Right atrium auricular region (tissue), 2 donors: ENCODE measurements at regions not wholly inside any gene's neighbourhood (a gene's known extent, or its start where the extent isn't known, plus 50 kb on each side); places are given as distances from the start of the nearest gene placed in this dataset.

Experiments used
- DNase-seq: peaks from one replicate; pipeline ENCODE4 v3.0.0-alpha.2; 2019; ENCODE audit warnings: low spot score
- H3K27ac ChIP-seq, 2 donors: fragments of 200-600 bp; sonication (generic); 1 replicate in 1 of 2; 2 replicates in 1 of 2; pipeline ENCODE4 v1.5.1; 2016 to 2019
- H3K27me3 ChIP-seq, 2 donors: fragments of 200-600 bp; sonication (generic); one replicate each; pipeline versions ENCODE4 v1.5.1 to v1.6.0; 2017 to 2019
- H3K36me3 ChIP-seq: fragments of 200-600 bp; sonication (generic); one replicate; pipeline ENCODE4 v1.5.1; 2016
- H3K4me1 ChIP-seq, 2 donors: fragments of 200-600 bp; sonication (generic); one replicate each; pipeline versions ENCODE4 v1.5.1 to v1.6.0; 2017 to 2019
- H3K4me3 ChIP-seq, 2 donors: fragments of 200-600 bp; sonication (generic); 1 replicate in 1 of 2; 2 replicates in 1 of 2; pipeline ENCODE4 v1.5.1; 2017 to 2019; ENCODE audit warnings: mild to moderate bottlenecking in 1 of 2, moderate library complexity in 1 of 2
- H3K9me3 ChIP-seq, 2 donors: fragments of 200-600 bp; sonication (generic); one replicate each; pipeline ENCODE4 v1.5.1; 2019
- TF ChIP-seq, protein P1 (sequence below), 2 donors: fragments of 200-600 bp; sonication (generic); IDR thresholded peaks; one replicate each; pipeline ENCODE4 v1.5.1; 2019; ENCODE audit warnings: antibody characterized with exemption in 2 of 2

DNA sequence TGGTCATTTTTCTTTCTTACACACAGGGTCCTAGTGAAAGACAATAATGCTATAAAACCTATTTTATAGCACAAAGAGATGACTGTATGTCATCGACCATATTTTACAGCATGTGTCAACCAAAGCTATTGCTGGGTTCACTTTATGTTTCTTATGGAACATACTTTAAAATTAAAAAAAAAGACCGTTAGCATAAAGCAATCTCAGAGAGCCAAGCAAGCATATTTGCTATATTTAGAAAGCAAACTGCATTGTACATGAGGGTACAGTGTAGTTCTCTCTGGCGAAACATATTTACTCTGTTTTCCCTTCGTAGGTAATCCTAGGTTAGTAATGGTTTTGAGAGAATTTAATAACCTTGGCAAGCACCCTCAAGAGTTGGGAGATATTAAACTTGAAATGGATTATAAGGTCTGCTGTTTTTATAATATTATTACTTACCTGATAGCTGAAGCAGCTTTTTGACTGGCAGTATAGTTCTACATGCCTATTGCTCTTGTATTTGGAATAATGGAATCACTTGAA lies 244.2 kb upstream of the POM121L12 start:
- Histone ChIP-seq H3K4me3 (no peak overlapping the region), H3K4me1 (no peaks in the 10 kb centered on the region), H3K36me3 (no peaks in the 10 kb centered on the region), H3K27ac (no peak overlapping the region), H3K27me3 (no peaks in the 10 kb centered on the region), H3K9me3 (no peaks in the 10 kb centered on the region)
- no peak for DNase-seq
- TF ChIP-seq, protein P1, sequence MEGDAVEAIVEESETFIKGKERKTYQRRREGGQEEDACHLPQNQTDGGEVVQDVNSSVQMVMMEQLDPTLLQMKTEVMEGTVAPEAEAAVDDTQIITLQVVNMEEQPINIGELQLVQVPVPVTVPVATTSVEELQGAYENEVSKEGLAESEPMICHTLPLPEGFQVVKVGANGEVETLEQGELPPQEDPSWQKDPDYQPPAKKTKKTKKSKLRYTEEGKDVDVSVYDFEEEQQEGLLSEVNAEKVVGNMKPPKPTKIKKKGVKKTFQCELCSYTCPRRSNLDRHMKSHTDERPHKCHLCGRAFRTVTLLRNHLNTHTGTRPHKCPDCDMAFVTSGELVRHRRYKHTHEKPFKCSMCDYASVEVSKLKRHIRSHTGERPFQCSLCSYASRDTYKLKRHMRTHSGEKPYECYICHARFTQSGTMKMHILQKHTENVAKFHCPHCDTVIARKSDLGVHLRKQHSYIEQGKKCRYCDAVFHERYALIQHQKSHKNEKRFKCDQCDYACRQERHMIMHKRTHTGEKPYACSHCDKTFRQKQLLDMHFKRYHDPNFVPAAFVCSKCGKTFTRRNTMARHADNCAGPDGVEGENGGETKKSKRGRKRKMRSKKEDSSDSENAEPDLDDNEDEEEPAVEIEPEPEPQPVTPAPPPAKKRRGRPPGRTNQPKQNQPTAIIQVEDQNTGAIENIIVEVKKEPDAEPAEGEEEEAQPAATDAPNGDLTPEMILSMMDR (IDR thresholded peaks at IDR 0.05) = no peak

DNA sequence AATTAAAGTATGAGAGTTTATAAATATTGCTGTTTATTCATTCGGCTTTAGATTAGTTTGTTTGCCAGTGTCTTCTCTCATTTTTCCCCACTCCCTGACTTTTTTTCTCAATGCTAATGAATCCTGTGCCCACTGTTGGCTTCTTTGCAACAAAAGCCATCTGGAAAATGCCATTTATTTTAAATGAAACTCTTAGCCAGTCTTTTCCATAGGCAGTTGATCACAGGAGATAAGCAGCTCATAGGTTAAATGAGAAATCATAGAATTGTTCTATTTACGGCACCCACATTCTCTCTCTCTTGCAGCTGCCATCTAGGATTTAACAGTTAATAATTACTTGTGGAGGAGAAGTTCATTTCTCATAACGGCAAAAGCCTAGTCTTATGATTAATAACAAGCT lies 249.3 kb upstream of the POM121L12 start:
- TF ChIP-seq, protein P1 (IDR thresholded peaks at IDR 0.05) = no peak
- Histone ChIP-seq H3K9me3 (no peaks in the 10 kb centered on the region), H3K27me3 (no peaks in the 10 kb centered on the region), H3K4me1 (no peaks in the 10 kb centered on the region), H3K4me3 (no peak overlapping the region), H3K27ac (no peak overlapping the region), H3K36me3 (no peaks in the 10 kb centered on the region)
- no peak for DNase-seq

DNA sequence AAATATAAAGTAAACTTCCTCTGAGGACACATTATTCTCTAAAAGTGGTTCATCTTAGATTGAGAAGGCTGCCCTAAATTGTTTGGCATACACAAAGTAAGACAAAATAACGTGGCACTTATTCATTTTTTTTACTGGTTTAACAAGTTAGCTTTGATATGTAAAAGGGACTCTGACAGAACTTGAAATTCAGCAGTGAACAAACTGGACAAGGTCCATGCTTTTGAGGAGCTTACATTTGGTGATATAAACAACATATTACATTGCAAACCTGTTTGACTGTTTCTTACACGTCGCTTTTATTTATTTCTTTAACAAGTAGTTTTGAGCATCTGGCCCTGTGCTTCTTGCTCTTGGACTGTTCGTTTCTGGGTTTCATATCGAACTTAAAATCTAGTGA lies 253.1 kb upstream of the POM121L12 start:
- no peak for DNase-seq
- TF ChIP-seq, protein P1 (IDR thresholded peaks at IDR 0.05) = no peak
- Histone ChIP-seq H3K4me1 (no peaks in the 10 kb centered on the region), H3K36me3 (no peaks in the 10 kb centered on the region), H3K4me3 (no peak overlapping the region), H3K27me3 (no peaks in the 10 kb centered on the region), H3K27ac (no peak overlapping the region), H3K9me3 (peaks cover 0 to 14% of the 10 kb centered on the region in 2 donors)

DNA sequence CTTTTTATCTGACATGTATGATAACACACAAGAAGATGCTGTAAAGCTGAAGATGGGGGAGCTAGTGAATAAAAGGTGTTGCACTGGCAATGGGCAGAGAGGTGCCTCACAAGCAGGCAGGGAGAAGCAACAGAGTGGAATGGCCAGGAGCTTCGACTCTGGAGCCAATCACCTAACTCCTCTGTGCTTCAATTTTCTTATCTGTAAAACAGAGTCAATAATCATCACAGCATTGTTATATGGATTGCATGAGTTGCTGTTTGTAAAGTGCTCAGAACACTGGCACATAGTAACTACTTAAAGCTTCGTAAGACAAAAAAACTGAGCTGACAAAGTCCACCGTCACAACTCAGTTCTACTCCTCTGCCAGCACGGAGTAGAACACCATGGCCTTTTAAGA lies 254.2 kb upstream of the POM121L12 start:
- no peak for DNase-seq
- Histone ChIP-seq H3K4me3 (no peak overlapping the region), H3K36me3 (no peaks in the 10 kb centered on the region), H3K27me3 (no peaks in the 10 kb centered on the region), H3K4me1 (no peaks in the 10 kb centered on the region), H3K9me3 (peaks cover 0 to 14% of the 10 kb centered on the region in 2 donors), H3K27ac (no peak overlapping the region)
- TF ChIP-seq, protein P1 (IDR thresholded peaks at IDR 0.05) = no peak

DNA sequence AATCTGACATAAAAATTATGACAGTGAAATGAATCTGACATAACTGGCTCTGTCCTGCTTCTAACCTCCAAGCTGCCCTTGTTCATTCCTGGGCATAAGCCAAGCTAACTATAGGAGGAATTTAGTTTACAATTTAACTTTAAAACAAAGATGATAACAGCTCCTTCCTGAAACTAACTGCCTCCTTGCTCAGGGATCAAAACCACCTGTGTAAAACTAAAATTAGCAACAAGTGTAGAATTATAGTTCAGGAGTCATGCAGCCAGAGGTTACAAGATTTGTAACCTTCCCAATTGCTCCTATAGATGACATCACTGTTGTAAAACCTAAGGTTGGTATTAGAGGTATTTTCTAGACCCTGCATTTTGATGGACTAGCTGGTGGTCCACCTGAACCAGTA lies 256.4 kb upstream of the POM121L12 start:
- H3K4me3 ChIP-seq = no peak overlapping the region
- no peak overlapping the region for H3K27ac ChIP-seq
- TF ChIP-seq, protein P1 (IDR thresholded peaks at IDR 0.05) = no peak
- peaks cover 0 to 14% of the 10 kb centered on the region in 2 donors for H3K9me3 ChIP-seq
- no peak for DNase-seq
- no peaks in the 10 kb centered on the region for H3K36me3 ChIP-seq
- H3K27me3 ChIP-seq = no peaks in the 10 kb centered on the region
- no peaks in the 10 kb centered on the region for H3K4me1 ChIP-seq
